HG02678 (cell line): ENCODE measurements at regions not wholly inside any gene's neighbourhood (a gene's known extent, or its start where the extent isn't known, plus 50 kb on each side); places are given as distances from the start of the nearest gene placed in this dataset.

Source experiments
- ATAC-seq: cut with Tn5 transposase; IDR thresholded peaks from one replicate; pipeline ENCODE4 v1.9.1; 2021; ENCODE audit warnings: mild to moderate bottlenecking, moderate library complexity; ENCODE audit not compliant: unreplicated experiment

GRCh38 chr4:182179751-182180150 lies 63.5 kb upstream of the TENM3 start:
- no peak for ATAC-seq

DNA sequence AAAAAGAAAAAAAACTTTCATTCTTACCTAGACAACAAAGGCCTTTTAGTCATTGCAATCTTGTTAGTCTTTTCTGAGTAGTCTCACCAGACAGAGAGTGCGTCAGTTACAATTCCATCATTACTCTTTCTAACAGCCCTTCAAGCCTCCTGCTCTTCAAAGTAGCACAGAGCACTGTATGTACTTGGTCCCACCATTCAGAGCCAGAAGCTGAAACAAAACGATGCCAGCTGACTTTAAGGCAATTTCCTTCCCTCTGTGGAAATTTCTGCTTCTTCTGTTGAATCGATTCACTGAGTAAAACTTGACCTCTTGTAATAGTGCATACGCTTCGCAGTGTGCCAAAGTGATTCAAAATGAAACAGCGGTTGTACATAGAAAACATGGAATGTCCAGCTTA lies 57.7 kb upstream of the TENM3 start:
- ATAC-seq, result no peak

- ATAC-seq, result no peak
Observed at GRCh38 chr4:182187674-182188073, 55.5 kb upstream of the TENM3 start.

GRCh38 chr4:182188622-182189021 lies 54.6 kb upstream of the TENM3 start:
- ATAC-seq, result no peak

GRCh38 chr4:182189103-182189878 lies 53.9 kb upstream of the TENM3 start:
- no peak for ATAC-seq

GRCh38 chr4:182190306-182190705 lies 52.9 kb upstream of the TENM3 start:
- no peak for ATAC-seq

DNA sequence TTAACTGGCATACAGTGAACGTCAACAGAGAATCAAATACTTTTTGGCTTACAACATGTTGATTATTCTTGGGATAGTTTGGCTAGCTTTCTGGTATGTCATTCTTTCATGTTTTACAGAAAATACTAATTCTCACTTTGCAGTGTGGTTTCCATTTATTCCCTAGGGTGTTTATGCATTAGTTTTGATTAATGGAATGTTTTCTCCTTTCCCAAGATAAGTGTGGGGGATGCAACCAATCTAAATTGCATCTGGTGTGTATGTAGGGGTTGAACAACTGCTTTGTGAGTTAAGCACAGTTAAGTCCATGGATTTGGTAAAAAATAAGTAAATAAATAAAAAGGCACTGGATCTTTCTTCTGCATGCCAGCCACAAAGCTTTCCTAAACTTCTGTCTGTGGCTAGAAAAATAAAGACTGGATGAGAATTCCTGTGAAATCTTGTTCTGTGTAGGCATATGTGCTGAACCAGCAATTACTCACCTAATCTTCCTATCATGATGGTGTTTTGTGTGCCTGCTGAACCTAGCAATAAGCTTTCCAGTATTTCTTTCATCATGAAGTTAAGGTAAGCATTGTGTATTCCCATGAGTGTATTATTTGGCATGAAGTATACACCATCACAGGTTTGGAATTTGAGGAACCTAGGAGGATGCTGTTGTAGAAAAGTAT lies 50.6 kb upstream of the TENM3 start:
- ATAC-seq, result no peak

DNA sequence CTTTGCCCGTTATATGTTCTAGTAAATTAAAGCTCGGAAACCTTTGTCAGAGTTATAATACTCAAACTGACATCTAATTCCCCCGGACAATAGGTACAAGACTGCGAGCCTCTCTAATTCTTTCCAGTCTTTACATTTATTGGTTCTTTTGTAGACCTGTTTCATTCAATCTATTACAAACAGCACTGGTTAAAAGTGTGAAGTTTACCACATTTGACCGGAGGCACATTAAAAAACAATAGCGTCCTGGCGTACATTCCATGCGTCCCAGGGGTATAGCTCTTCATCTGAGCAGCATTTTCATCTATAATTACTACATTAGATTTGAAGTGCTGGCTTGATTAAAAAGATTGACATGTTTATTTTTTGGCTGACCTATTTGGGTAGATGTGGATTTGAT lies 49.9 kb upstream of the TENM3 start:
- ATAC-seq, result no peak
